ENCODE measurements at regions not wholly inside any gene's neighbourhood (a gene's known extent, or its start where the extent isn't known, plus 50 kb on each side); places are given as distances from the start of the nearest gene placed in this dataset.
"Not testable (repeated sequence)": the region's sequence is repeated elsewhere in the genome, so short reads cannot be mapped to it uniquely, and the experiment has no call there.

GRCh38 chr1:178036090-178036489, 57.8 kb upstream of the RASAL2 start:
- DNase-seq (ENCODE audit: low spot score) = no peak
- H3K9me3 Mint-ChIP-seq (ENCODE audit: unreplicated experiment) = no peaks in the 10 kb centered on the region
- no peak overlapping the region for H3K4me3 Mint-ChIP-seq (ENCODE audit: unreplicated experiment)
- no peak overlapping the region for H3K27ac Mint-ChIP-seq (ENCODE audit: unreplicated experiment)
- H3K36me3 Mint-ChIP-seq (ENCODE audit: low read depth, unreplicated experiment) = peaks cover 6% of the 10 kb centered on the region
- H3K4me1 Mint-ChIP-seq (ENCODE audit: unreplicated experiment) = peaks cover 31% of the 10 kb centered on the region
- no peak for TF ChIP-seq CTCF (IDR thresholded peaks at IDR 0.05; ENCODE audit: unreplicated experiment)
- H3K27me3 Mint-ChIP-seq (ENCODE audit: unreplicated experiment) = peaks cover 4% of the 10 kb centered on the region

GRCh38 chr1:178037510-178038253, 56.2 kb upstream of the RASAL2 start:
- Mint-ChIP-seq H3K4me1 (ENCODE audit: unreplicated experiment) (peaks cover 36% of the 10 kb centered on the region), H3K27me3 (ENCODE audit: unreplicated experiment) (peaks cover 7% of the 10 kb centered on the region), H3K9me3 (ENCODE audit: unreplicated experiment) (no peaks in the 10 kb centered on the region), H3K36me3 (ENCODE audit: low read depth, unreplicated experiment) (peaks cover 9% of the 10 kb centered on the region), H3K27ac (ENCODE audit: unreplicated experiment) (no peak overlapping the region), H3K4me3 (ENCODE audit: unreplicated experiment) (no peak overlapping the region)
- DNase-seq (ENCODE audit: low spot score) = peak; percentile 69
- peak; percentile 22 for TF ChIP-seq CTCF (IDR thresholded peaks at IDR 0.05; ENCODE audit: unreplicated experiment)

GRCh38 chr1:178038372-178038771, 55.5 kb upstream of the RASAL2 start:
- Mint-ChIP-seq H3K27me3 (ENCODE audit: unreplicated experiment) (peaks cover 7% of the 10 kb centered on the region), H3K4me1 (ENCODE audit: unreplicated experiment) (peaks cover 31% of the 10 kb centered on the region), H3K27ac (ENCODE audit: unreplicated experiment) (no peak overlapping the region), H3K36me3 (ENCODE audit: low read depth, unreplicated experiment) (peaks cover 9% of the 10 kb centered on the region), H3K9me3 (ENCODE audit: unreplicated experiment) (no peaks in the 10 kb centered on the region), H3K4me3 (ENCODE audit: unreplicated experiment) (no peak overlapping the region)
- TF ChIP-seq CTCF (IDR thresholded peaks at IDR 0.05; ENCODE audit: unreplicated experiment) = no peak
- no peak for DNase-seq (ENCODE audit: low spot score)

- Mint-ChIP-seq H3K27ac (ENCODE audit: unreplicated experiment) (no peak overlapping the region), H3K27me3 (ENCODE audit: unreplicated experiment) (peaks cover 5% of the 10 kb centered on the region), H3K9me3 (ENCODE audit: unreplicated experiment) (no peaks in the 10 kb centered on the region), H3K4me3 (ENCODE audit: unreplicated experiment) (no peak overlapping the region), H3K4me1 (ENCODE audit: unreplicated experiment) (peaks cover 26% of the 10 kb centered on the region), H3K36me3 (ENCODE audit: low read depth, unreplicated experiment) (peaks cover 9% of the 10 kb centered on the region)
- no peak for DNase-seq (ENCODE audit: low spot score)
- no peak for TF ChIP-seq CTCF (IDR thresholded peaks at IDR 0.05; ENCODE audit: unreplicated experiment)
Observed at GRCh38 chr1:178039891-178040290, 54.0 kb upstream of the RASAL2 start.

GRCh38 chr1:178043940-178044339, 50.0 kb upstream of the RASAL2 start:
- not testable (repeated sequence) for DNase-seq (ENCODE audit: low spot score); H3K4me3 Mint-ChIP-seq (ENCODE audit: unreplicated experiment); H3K9me3 Mint-ChIP-seq (ENCODE audit: unreplicated experiment); H3K36me3 Mint-ChIP-seq (ENCODE audit: low read depth, unreplicated experiment); H3K27me3 Mint-ChIP-seq (ENCODE audit: unreplicated experiment); H3K27ac Mint-ChIP-seq (ENCODE audit: unreplicated experiment)
- H3K4me1 Mint-ChIP-seq (ENCODE audit: unreplicated experiment) = peaks cover 26% of the 10 kb centered on the region
